ENCODE measurements at regions not wholly inside any gene's neighbourhood (a gene's known extent, or its start where the extent isn't known, plus 50 kb on each side); places are given as distances from the start of the nearest gene placed in this dataset.
A peak's percentile ranks its signal among the peaks of the same experiment; 100 is the strongest.

GRCh38 chr14:26966908-26967307, 369.1 kb upstream of the NOVA1 start:
- Histone ChIP-seq H3K36me3 (ENCODE audit: control insufficient read depth, insufficient read depth, low read length) (no peaks in the 10 kb centered on the region), H3K27me3 (ENCODE audit: control insufficient read depth, insufficient read depth, low read length) (no peaks in the 10 kb centered on the region), H3K4me1 (ENCODE audit: control insufficient read depth, insufficient read depth, low read length) (no peaks in the 10 kb centered on the region), H3K27ac (ENCODE audit: low read depth, low read length) (peak overlapping the region; percentile 13), H3K9me3 (ENCODE audit: control insufficient read depth, insufficient read depth, low read length) (no peaks in the 10 kb centered on the region), H3K4me3 (ENCODE audit: low read depth, low read length) (no peak overlapping the region)
- 7% methylated on average over 2 of the region's 3 CpGs for WGBS (ENCODE audit: insufficient coverage)
- peak in 5 of 6 donors; percentile 52 to 83 (median 57) for DNase-seq (ENCODE audit: low read depth in 4 of 6, low spot score in 6 of 6)

GRCh38 chr14:26974965-26975364, 377.1 kb upstream of the NOVA1 start:
- no peaks in the 10 kb centered on the region for H3K27me3 ChIP-seq (ENCODE audit: control insufficient read depth, insufficient read depth, low read length)
- peak overlapping the region; percentile 30 for H3K27ac ChIP-seq (ENCODE audit: low read depth, low read length)
- peaks cover 2% of the 10 kb centered on the region for H3K9me3 ChIP-seq (ENCODE audit: control insufficient read depth, insufficient read depth, low read length)
- H3K4me3 ChIP-seq (ENCODE audit: low read depth, low read length) = no peak overlapping the region
- H3K4me1 ChIP-seq (ENCODE audit: control insufficient read depth, insufficient read depth, low read length) = peaks cover 3% of the 10 kb centered on the region
- 17% methylated on average over 1 of the region's 1 CpG for WGBS (ENCODE audit: insufficient coverage)
- DNase-seq (ENCODE audit: low read depth in 4 of 6, low spot score in 6 of 6) = peak in 5 of 6 donors; percentile 49 to 92 (median 62)
- H3K36me3 ChIP-seq (ENCODE audit: control insufficient read depth, insufficient read depth, low read length) = no peaks in the 10 kb centered on the region

GRCh38 chr14:26982071-26982470, 384.2 kb upstream of the NOVA1 start:
- Histone ChIP-seq H3K27me3 (ENCODE audit: control insufficient read depth, insufficient read depth, low read length) (no peaks in the 10 kb centered on the region), H3K4me1 (ENCODE audit: control insufficient read depth, insufficient read depth, low read length) (no peaks in the 10 kb centered on the region), H3K36me3 (ENCODE audit: control insufficient read depth, insufficient read depth, low read length) (no peaks in the 10 kb centered on the region), H3K9me3 (ENCODE audit: control insufficient read depth, insufficient read depth, low read length) (no peaks in the 10 kb centered on the region), H3K4me3 (ENCODE audit: low read depth, low read length) (no peak overlapping the region), H3K27ac (ENCODE audit: low read depth, low read length) (no peak overlapping the region)
- no peak for DNase-seq (ENCODE audit: low read depth in 4 of 6, low spot score in 6 of 6)
- WGBS (ENCODE audit: insufficient coverage) = 100% methylated on average over 1 of the region's 5 CpGs

- H3K4me3 ChIP-seq (ENCODE audit: low read depth, low read length) = peak overlapping the region; percentile 19
- no peaks in the 10 kb centered on the region for H3K27me3 ChIP-seq (ENCODE audit: control insufficient read depth, insufficient read depth, low read length)
- peak; percentile 69 to 93 (median 76) for DNase-seq (ENCODE audit: low read depth in 4 of 6, low spot score in 6 of 6)
- H3K27ac ChIP-seq (ENCODE audit: low read depth, low read length) = peak overlapping the region; percentile 36
- H3K9me3 ChIP-seq (ENCODE audit: control insufficient read depth, insufficient read depth, low read length) = no peaks in the 10 kb centered on the region
- no peaks in the 10 kb centered on the region for H3K4me1 ChIP-seq (ENCODE audit: control insufficient read depth, insufficient read depth, low read length)
- no peaks in the 10 kb centered on the region for H3K36me3 ChIP-seq (ENCODE audit: control insufficient read depth, insufficient read depth, low read length)
- WGBS (ENCODE audit: insufficient coverage) = 36% methylated on average over 6 of the region's 9 CpGs
Observed at GRCh38 chr14:26984311-26985177, 386.7 kb upstream of the NOVA1 start.

- DNase-seq (ENCODE audit: low read depth in 4 of 6, low spot score in 6 of 6) = peak in 1 of 6 donors; percentile 66
- 36% methylated on average over 2 of the region's 7 CpGs for WGBS (ENCODE audit: insufficient coverage)
- no peak overlapping the region for H3K27ac ChIP-seq (ENCODE audit: low read depth, low read length)
- no peak overlapping the region for H3K4me3 ChIP-seq (ENCODE audit: low read depth, low read length)
- H3K4me1 ChIP-seq (ENCODE audit: control insufficient read depth, insufficient read depth, low read length) = no peaks in the 10 kb centered on the region
- no peaks in the 10 kb centered on the region for H3K27me3 ChIP-seq (ENCODE audit: control insufficient read depth, insufficient read depth, low read length)
- no peaks in the 10 kb centered on the region for H3K9me3 ChIP-seq (ENCODE audit: control insufficient read depth, insufficient read depth, low read length)
- no peaks in the 10 kb centered on the region for H3K36me3 ChIP-seq (ENCODE audit: control insufficient read depth, insufficient read depth, low read length)
Observed at GRCh38 chr14:26987744-26988363, 390.0 kb upstream of the NOVA1 start.

GRCh38 chr14:26990946-26991345, 393.1 kb upstream of the NOVA1 start:
- Histone ChIP-seq H3K27me3 (ENCODE audit: control insufficient read depth, insufficient read depth, low read length) (no peaks in the 10 kb centered on the region), H3K36me3 (ENCODE audit: control insufficient read depth, insufficient read depth, low read length) (no peaks in the 10 kb centered on the region), H3K9me3 (ENCODE audit: control insufficient read depth, insufficient read depth, low read length) (no peaks in the 10 kb centered on the region), H3K4me1 (ENCODE audit: control insufficient read depth, insufficient read depth, low read length) (no peaks in the 10 kb centered on the region), H3K27ac (ENCODE audit: low read depth, low read length) (no peak overlapping the region), H3K4me3 (ENCODE audit: low read depth, low read length) (no peak overlapping the region)
- no peak for DNase-seq (ENCODE audit: low read depth in 4 of 6, low spot score in 6 of 6)

GRCh38 chr14:26992403-26993115, 394.7 kb upstream of the NOVA1 start:
- Histone ChIP-seq H3K9me3 (ENCODE audit: control insufficient read depth, insufficient read depth, low read length) (no peaks in the 10 kb centered on the region), H3K4me3 (ENCODE audit: low read depth, low read length) (no peak overlapping the region), H3K27me3 (ENCODE audit: control insufficient read depth, insufficient read depth, low read length) (no peaks in the 10 kb centered on the region), H3K27ac (ENCODE audit: low read depth, low read length) (no peak overlapping the region), H3K4me1 (ENCODE audit: control insufficient read depth, insufficient read depth, low read length) (no peaks in the 10 kb centered on the region), H3K36me3 (ENCODE audit: control insufficient read depth, insufficient read depth, low read length) (no peaks in the 10 kb centered on the region)
- DNase-seq (ENCODE audit: low read depth in 4 of 6, low spot score in 6 of 6) = no peak
- 96% methylated on average over 2 of the region's 3 CpGs for WGBS (ENCODE audit: insufficient coverage)

GRCh38 chr14:26993556-26993955, 395.7 kb upstream of the NOVA1 start:
- H3K4me3 ChIP-seq (ENCODE audit: low read depth, low read length) = no peak overlapping the region
- no peaks in the 10 kb centered on the region for H3K4me1 ChIP-seq (ENCODE audit: control insufficient read depth, insufficient read depth, low read length)
- H3K36me3 ChIP-seq (ENCODE audit: control insufficient read depth, insufficient read depth, low read length) = no peaks in the 10 kb centered on the region
- no peaks in the 10 kb centered on the region for H3K27me3 ChIP-seq (ENCODE audit: control insufficient read depth, insufficient read depth, low read length)
- H3K27ac ChIP-seq (ENCODE audit: low read depth, low read length) = no peak overlapping the region
- WGBS (ENCODE audit: insufficient coverage) = 78% methylated on average over 1 of the region's 2 CpGs
- H3K9me3 ChIP-seq (ENCODE audit: control insufficient read depth, insufficient read depth, low read length) = no peaks in the 10 kb centered on the region
- DNase-seq (ENCODE audit: low read depth in 4 of 6, low spot score in 6 of 6) = no peak

GRCh38 chr14:26995301-26995700, 397.5 kb upstream of the NOVA1 start:
- Histone ChIP-seq H3K4me3 (ENCODE audit: low read depth, low read length) (no peak overlapping the region), H3K27me3 (ENCODE audit: control insufficient read depth, insufficient read depth, low read length) (no peaks in the 10 kb centered on the region), H3K4me1 (ENCODE audit: control insufficient read depth, insufficient read depth, low read length) (no peaks in the 10 kb centered on the region), H3K9me3 (ENCODE audit: control insufficient read depth, insufficient read depth, low read length) (no peaks in the 10 kb centered on the region), H3K27ac (ENCODE audit: low read depth, low read length) (no peak overlapping the region), H3K36me3 (ENCODE audit: control insufficient read depth, insufficient read depth, low read length) (no peaks in the 10 kb centered on the region)
- no peak for DNase-seq (ENCODE audit: low read depth in 4 of 6, low spot score in 6 of 6)

Measured in spinal cord (tissue), 9 donors.